Keratinocyte (primary cell): ENCODE measurements at regions not wholly inside any gene's neighbourhood (a gene's known extent, or its start where the extent isn't known, plus 50 kb on each side); places are given as distances from the start of the nearest gene placed in this dataset.

Experiments used
- CTCF ChIP-seq, 3 experiments: IDR thresholded peaks in 1 of 3; conservative IDR thresholded peaks in 1 of 3; optimal IDR thresholded peaks in 1 of 3; 2 replicates in 2 of 3; 3 replicates in 1 of 3; pipeline versions ENCODE3 to v1.5.1; 2011; ENCODE audit warnings: low read length in 3 of 3, mild to moderate bottlenecking in 3 of 3, moderate library complexity in 2 of 3, control low read depth in 1 of 3, inconsistent platforms in 1 of 3; ENCODE audit not compliant: insufficient read depth in 2 of 3; ENCODE audit errors: extremely low read depth in 1 of 3
- EZH2 ChIP-seq: IDR thresholded peaks from one replicate; pipeline ENCODE4 v1.6.1; 2012; ENCODE audit warnings: inconsistent platforms, mild to moderate bottlenecking, low read length, moderate library complexity

GRCh38 chr6:116983375-116983774 lies 106.3 kb downstream of the RFX6 start:
- TF ChIP-seq CTCF (optimal IDR thresholded peaks at IDR 0.05 in 1 of 3, IDR thresholded peaks at IDR 0.05 in 1 of 3, conservative IDR thresholded peaks at IDR 0.05 in 1 of 3; ENCODE audit: extremely low read depth in 1 of 3, insufficient read depth in 2 of 3, low read length in 3 of 3) (no peak), EZH2 (no peak)
